ENCODE measurements at regions not wholly inside any gene's neighbourhood (a gene's known extent, or its start where the extent isn't known, plus 50 kb on each side); places are given as distances from the start of the nearest gene placed in this dataset.
"Not testable (repeated sequence)": the region's sequence is repeated elsewhere in the genome, so short reads cannot be mapped to it uniquely, and the experiment has no call there.

GRCh38 chr18:22525883-22526282, 108.2 kb upstream of the CTAGE1 start:
- no peak for TF ChIP-seq CTCF (conservative IDR thresholded peaks at IDR 0.05)
- H3K27ac ChIP-seq = no peak overlapping the region

- H3K27ac ChIP-seq = no peak overlapping the region
- no peak for TF ChIP-seq CTCF (conservative IDR thresholded peaks at IDR 0.05)
Measured at GRCh38 chr18:22528291-22528690, 110.6 kb upstream of the CTAGE1 start.

- H3K27ac ChIP-seq = not testable (repeated sequence)
Measured at GRCh38 chr18:22534706-22535105, 117.0 kb upstream of the CTAGE1 start.

GRCh38 chr18:22536558-22536957, 118.8 kb upstream of the CTAGE1 start:
- no peak overlapping the region for H3K27ac ChIP-seq
- TF ChIP-seq CTCF (conservative IDR thresholded peaks at IDR 0.05) = no peak

GRCh38 chr18:22538426-22538825, 120.7 kb upstream of the CTAGE1 start:
- H3K27ac ChIP-seq = no peak overlapping the region
- TF ChIP-seq CTCF (conservative IDR thresholded peaks at IDR 0.05) = no peak

GRCh38 chr18:22539051-22539765, 121.5 kb upstream of the CTAGE1 start:
- no peak overlapping the region for H3K27ac ChIP-seq
- no peak for TF ChIP-seq CTCF (conservative IDR thresholded peaks at IDR 0.05)

- no peak overlapping the region for H3K27ac ChIP-seq
- no peak for TF ChIP-seq CTCF (conservative IDR thresholded peaks at IDR 0.05)
Measured at GRCh38 chr18:22541232-22541631, 123.5 kb upstream of the CTAGE1 start.

GRCh38 chr18:22542406-22542835, 124.7 kb upstream of the CTAGE1 start:
- no peak for TF ChIP-seq CTCF (conservative IDR thresholded peaks at IDR 0.05)
- no peak overlapping the region for H3K27ac ChIP-seq

Measured in VCaP (cell line).